GM21723 (cell line): ENCODE measurements at regions not wholly inside any gene's neighbourhood (a gene's known extent, or its start where the extent isn't known, plus 50 kb on each side); places are given as distances from the start of the nearest gene placed in this dataset.

Experiments used
- ATAC-seq: cut with Tn5 transposase; IDR thresholded peaks from one replicate; pipeline ENCODE4 v1.9.1; 2021; ENCODE audit warnings: mild to moderate bottlenecking, moderate library complexity; ENCODE audit not compliant: unreplicated experiment

GRCh38 chr15:77688693-77689092 lies 56.0 kb upstream of the LINGO1 start:
- no peak for ATAC-seq

GRCh38 chr15:77688266-77688665 lies 55.6 kb upstream of the LINGO1 start:
- ATAC-seq, result no peak

GRCh38 chr15:77685082-77685815 lies 52.5 kb upstream of the LINGO1 start:
- ATAC-seq, result no peak

GRCh38 chr15:77684341-77685081 lies 51.8 kb upstream of the LINGO1 start:
- ATAC-seq, result no peak

- ATAC-seq, result no peak
Observed at GRCh38 chr15:77682564-77682963, 49.9 kb upstream of the LINGO1 start.
